Neural cell (in vitro differentiated cells): ENCODE measurements at regions not wholly inside any gene's neighbourhood (a gene's known extent, or its start where the extent isn't known, plus 50 kb on each side); places are given as distances from the start of the nearest gene placed in this dataset.

Source experiments
- H2AFZ ChIP-seq: fragments of 200-600, 300-800 bp; sonication (generic), shearing (Covaris generic); 2 replicates; pipeline ENCODE4 v1.6.0; 2014; ENCODE audit warnings: low read depth, mild to moderate bottlenecking, antibody characterized with exemption, low read length, moderate library complexity
- H3F3A ChIP-seq: fragments of 200-600 bp; shearing (Covaris generic); 2 replicates; pipeline ENCODE4 v1.6.1; 2016; ENCODE audit warnings: mild to moderate bottlenecking, moderate library complexity, mixed read lengths, antibody characterized with exemption, low read length; ENCODE audit not compliant: insufficient read depth, poor library complexity, severe bottlenecking
- H3K27ac ChIP-seq: fragments of 200-600, 300-800 bp; sonication (generic), shearing (Covaris generic); 2 replicates; pipeline ENCODE4 v1.5.1; 2014; ENCODE audit warnings: mild to moderate bottlenecking, low read length, moderate library complexity
- H3K27me3 ChIP-seq: fragments of 300-800, 200-600 bp; sonication (generic), shearing (Covaris generic); 2 replicates; pipeline ENCODE4 v1.6.0; 2014; ENCODE audit warnings: mild to moderate bottlenecking, low read depth, low read length, moderate library complexity; ENCODE audit not compliant: insufficient read depth
- H3K36me3 ChIP-seq: fragments of 300-800, 200-600 bp; sonication (generic), shearing (Covaris generic); 2 replicates; pipeline ENCODE4 v1.5.1; 2014; ENCODE audit warnings: mild to moderate bottlenecking, antibody characterized with exemption, low read length, moderate library complexity; ENCODE audit not compliant: insufficient read depth
- H3K4me2 ChIP-seq: fragments of 300-800, 200-600 bp; sonication (generic), shearing (Covaris generic); 2 replicates; pipeline ENCODE4 v1.6.0; 2014; ENCODE audit warnings: mild to moderate bottlenecking, low read length
- H3K4me3 ChIP-seq: fragments of 300-800, 200-600 bp; sonication (generic), shearing (Covaris generic); 2 replicates; pipeline ENCODE4 v1.5.1; 2014; ENCODE audit warnings: mild to moderate bottlenecking, low read length, moderate library complexity
- H3K79me2 ChIP-seq: fragments of 200-600 bp; shearing (Covaris generic); replicated peaks from 2 replicates; pipeline ENCODE4 v1.6.0; 2014; ENCODE audit warnings: mild to moderate bottlenecking, low read length, moderate library complexity; ENCODE audit not compliant: insufficient read depth
- H3K9ac ChIP-seq: fragments of 300-800, 200-600 bp; sonication (generic), shearing (Covaris generic); 2 replicates; pipeline ENCODE4 v1.6.1; 2016; ENCODE audit warnings: mild to moderate bottlenecking, low read length, mixed read lengths
- H3K9me2 ChIP-seq: fragments of 200-600 bp; shearing (Covaris generic); 2 replicates; pipeline ENCODE4 v1.6.1; 2016; ENCODE audit warnings: mild to moderate bottlenecking, low read length, mixed read lengths; ENCODE audit not compliant: insufficient read depth
- H3K9me3 ChIP-seq: fragments of 200-600, 300-800 bp; sonication (generic), shearing (Covaris generic); 2 replicates; pipeline ENCODE4 v1.6.1; 2016; ENCODE audit warnings: mild to moderate bottlenecking, mixed run types, low read length, moderate library complexity, mixed read lengths
- H4K20me1 ChIP-seq: fragments of 200-600 bp; shearing (Covaris generic); 2 replicates; pipeline ENCODE4 v1.6.1; 2016; ENCODE audit warnings: mild to moderate bottlenecking, mixed run types; ENCODE audit not compliant: insufficient read depth
- EP300 ChIP-seq: fragments of 450-650 bp; conservative IDR thresholded peaks from 2 replicates; pipeline ENCODE4 v1.6.1; 2014; ENCODE audit warnings: antibody characterized with exemption, mild to moderate bottlenecking, moderate library complexity; ENCODE audit not compliant: poor library complexity, severe bottlenecking
- EZH2 ChIP-seq: fragments of 200-600, 300-800 bp; shearing (Covaris generic), sonication (generic); IDR thresholded peaks from 2 replicates; pipeline ENCODE4 v1.6.1; 2014; ENCODE audit warnings: antibody characterized with exemption, low read length, borderline replicate concordance, mild to moderate bottlenecking; ENCODE audit not compliant: insufficient read depth, poor library complexity, severe bottlenecking
- MXI1 ChIP-seq: fragments of 450-650 bp; conservative IDR thresholded peaks from 2 replicates; pipeline ENCODE4 v1.6.1; 2014; ENCODE audit warnings: antibody characterized with exemption, mild to moderate bottlenecking; ENCODE audit not compliant: poor library complexity, severe bottlenecking
- POLR2AphosphoS5 ChIP-seq: IDR thresholded peaks from 2 replicates; pipeline ENCODE4 v1.6.1; 2012
- RAD21 ChIP-seq: fragments of 450-650 bp; conservative IDR thresholded peaks from 2 replicates; pipeline ENCODE4 v1.6.1; 2014; ENCODE audit warnings: antibody characterized with exemption, mild to moderate bottlenecking, moderate library complexity
- SMC3 ChIP-seq: fragments of 450-650 bp; conservative IDR thresholded peaks from 2 replicates; pipeline ENCODE4 v1.6.1; 2014; ENCODE audit warnings: antibody characterized with exemption, mild to moderate bottlenecking, moderate library complexity; ENCODE audit not compliant: poor library complexity
- TAF1 ChIP-seq: IDR thresholded peaks from 2 replicates; pipeline ENCODE4 v1.6.1; 2012; ENCODE audit warnings: low read depth
- TF ChIP-seq, protein P1 (sequence below): IDR thresholded peaks from 2 replicates; pipeline ENCODE4 v1.6.1; 2012; ENCODE audit warnings: borderline replicate concordance
- TF ChIP-seq, protein P2 (sequence below): fragments of 450-650 bp; IDR thresholded peaks from 2 replicates; pipeline ENCODE4 v1.5.1; 2014; ENCODE audit warnings: antibody characterized with exemption, mild to moderate bottlenecking, moderate library complexity; ENCODE audit not compliant: poor library complexity, severe bottlenecking

DNA sequence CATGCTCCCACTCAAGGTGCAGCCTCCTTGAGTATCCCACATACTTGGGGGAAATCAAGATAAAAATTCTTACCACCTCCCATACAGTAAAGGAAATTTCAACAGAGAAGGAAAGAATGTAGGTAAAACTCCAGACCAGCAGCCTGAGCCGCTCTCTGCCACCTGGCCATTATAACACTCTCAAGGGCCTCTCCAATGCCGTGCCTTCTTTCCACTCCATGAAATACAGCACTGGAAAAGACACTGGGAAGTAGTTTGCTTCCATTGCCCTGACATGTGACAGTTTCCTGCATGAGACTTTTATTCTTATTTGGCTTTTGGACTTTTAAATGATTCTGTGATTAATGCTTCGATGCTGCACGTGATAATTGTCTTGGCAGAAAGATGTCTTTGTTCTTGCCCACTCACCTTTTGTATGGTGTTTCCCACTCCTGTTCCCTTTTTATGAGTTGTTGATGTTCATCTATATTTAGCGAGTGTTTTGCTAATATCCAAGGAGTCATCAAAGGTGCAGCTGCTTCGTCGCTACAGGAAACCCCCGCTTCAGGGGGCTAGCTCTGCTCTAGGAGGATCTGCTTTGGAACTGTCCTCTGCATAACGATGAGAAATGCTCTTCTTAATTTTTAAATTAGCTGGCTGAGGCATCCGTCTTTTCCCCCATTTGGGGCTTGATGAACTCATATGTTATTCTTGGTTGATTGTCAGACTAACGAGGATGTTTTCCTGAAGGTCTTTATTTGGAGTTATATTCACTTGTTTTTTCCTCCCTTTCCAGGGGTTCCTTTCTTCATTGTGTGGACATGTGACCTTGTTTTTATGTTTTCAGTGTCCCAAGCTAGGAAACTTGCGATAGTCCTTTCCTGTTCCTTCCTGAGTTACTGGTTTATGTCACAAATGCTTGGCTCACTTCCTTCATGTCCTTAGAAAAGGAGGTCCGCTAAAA, 179.4 kb downstream of the TXNL1 start:
- Histone ChIP-seq H3K4me3 (no peak overlapping the region), H3K79me2 (no peaks in the 10 kb centered on the region), H3K9ac (no peak overlapping the region), H3F3A (no peaks in the 10 kb centered on the region), H3K9me2 (no peaks in the 10 kb centered on the region), H4K20me1 (no peaks in the 10 kb centered on the region), H3K36me3 (no peaks in the 10 kb centered on the region), H3K4me2 (no peak overlapping the region), H3K27me3 (no peaks in the 10 kb centered on the region), H2AFZ (no peak overlapping the region), H3K9me3 (no peaks in the 10 kb centered on the region), H3K27ac (no peak overlapping the region)
- TF ChIP-seq POLR2AphosphoS5: no peak
- TF ChIP-seq TAF1: no peak
- TF ChIP-seq EZH2: no peak
- no peak for TF ChIP-seq MXI1
- TF ChIP-seq EP300: no peak
- TF ChIP-seq SMC3: no peak
- TF ChIP-seq, protein P1, sequence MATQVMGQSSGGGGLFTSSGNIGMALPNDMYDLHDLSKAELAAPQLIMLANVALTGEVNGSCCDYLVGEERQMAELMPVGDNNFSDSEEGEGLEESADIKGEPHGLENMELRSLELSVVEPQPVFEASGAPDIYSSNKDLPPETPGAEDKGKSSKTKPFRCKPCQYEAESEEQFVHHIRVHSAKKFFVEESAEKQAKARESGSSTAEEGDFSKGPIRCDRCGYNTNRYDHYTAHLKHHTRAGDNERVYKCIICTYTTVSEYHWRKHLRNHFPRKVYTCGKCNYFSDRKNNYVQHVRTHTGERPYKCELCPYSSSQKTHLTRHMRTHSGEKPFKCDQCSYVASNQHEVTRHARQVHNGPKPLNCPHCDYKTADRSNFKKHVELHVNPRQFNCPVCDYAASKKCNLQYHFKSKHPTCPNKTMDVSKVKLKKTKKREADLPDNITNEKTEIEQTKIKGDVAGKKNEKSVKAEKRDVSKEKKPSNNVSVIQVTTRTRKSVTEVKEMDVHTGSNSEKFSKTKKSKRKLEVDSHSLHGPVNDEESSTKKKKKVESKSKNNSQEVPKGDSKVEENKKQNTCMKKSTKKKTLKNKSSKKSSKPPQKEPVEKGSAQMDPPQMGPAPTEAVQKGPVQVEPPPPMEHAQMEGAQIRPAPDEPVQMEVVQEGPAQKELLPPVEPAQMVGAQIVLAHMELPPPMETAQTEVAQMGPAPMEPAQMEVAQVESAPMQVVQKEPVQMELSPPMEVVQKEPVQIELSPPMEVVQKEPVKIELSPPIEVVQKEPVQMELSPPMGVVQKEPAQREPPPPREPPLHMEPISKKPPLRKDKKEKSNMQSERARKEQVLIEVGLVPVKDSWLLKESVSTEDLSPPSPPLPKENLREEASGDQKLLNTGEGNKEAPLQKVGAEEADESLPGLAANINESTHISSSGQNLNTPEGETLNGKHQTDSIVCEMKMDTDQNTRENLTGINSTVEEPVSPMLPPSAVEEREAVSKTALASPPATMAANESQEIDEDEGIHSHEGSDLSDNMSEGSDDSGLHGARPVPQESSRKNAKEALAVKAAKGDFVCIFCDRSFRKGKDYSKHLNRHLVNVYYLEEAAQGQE: no peak
- no peak for TF ChIP-seq RAD21
- TF ChIP-seq, protein P2, sequence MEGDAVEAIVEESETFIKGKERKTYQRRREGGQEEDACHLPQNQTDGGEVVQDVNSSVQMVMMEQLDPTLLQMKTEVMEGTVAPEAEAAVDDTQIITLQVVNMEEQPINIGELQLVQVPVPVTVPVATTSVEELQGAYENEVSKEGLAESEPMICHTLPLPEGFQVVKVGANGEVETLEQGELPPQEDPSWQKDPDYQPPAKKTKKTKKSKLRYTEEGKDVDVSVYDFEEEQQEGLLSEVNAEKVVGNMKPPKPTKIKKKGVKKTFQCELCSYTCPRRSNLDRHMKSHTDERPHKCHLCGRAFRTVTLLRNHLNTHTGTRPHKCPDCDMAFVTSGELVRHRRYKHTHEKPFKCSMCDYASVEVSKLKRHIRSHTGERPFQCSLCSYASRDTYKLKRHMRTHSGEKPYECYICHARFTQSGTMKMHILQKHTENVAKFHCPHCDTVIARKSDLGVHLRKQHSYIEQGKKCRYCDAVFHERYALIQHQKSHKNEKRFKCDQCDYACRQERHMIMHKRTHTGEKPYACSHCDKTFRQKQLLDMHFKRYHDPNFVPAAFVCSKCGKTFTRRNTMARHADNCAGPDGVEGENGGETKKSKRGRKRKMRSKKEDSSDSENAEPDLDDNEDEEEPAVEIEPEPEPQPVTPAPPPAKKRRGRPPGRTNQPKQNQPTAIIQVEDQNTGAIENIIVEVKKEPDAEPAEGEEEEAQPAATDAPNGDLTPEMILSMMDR: no peak

DNA sequence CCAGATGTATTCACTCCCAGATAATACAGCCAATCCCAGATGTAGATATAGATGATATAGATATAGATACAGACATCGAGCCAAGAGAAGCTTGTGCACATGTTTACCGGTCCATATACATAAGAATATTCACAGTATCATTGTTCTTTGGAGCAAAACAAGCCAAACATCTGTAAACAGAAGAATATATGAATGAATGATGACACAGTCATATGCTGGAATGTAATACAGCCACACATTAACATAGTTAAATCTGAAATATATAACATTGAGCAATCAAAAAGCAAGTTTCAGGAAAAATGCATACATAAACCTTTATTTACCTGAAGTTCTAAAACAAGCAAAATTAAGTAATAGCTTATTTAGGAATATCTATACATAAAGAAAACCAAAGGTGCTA, 182.5 kb downstream of the TXNL1 start:
- Histone ChIP-seq H3K36me3 (no peaks in the 10 kb centered on the region), H3K4me2 (no peak overlapping the region), H3K4me3 (no peak overlapping the region), H4K20me1 (no peaks in the 10 kb centered on the region), H3F3A (no peaks in the 10 kb centered on the region), H3K9ac (no peak overlapping the region), H3K79me2 (no peaks in the 10 kb centered on the region), H3K27me3 (no peaks in the 10 kb centered on the region), H3K9me2 (no peaks in the 10 kb centered on the region), H2AFZ (no peak overlapping the region), H3K27ac (no peak overlapping the region), H3K9me3 (no peaks in the 10 kb centered on the region)
- TF ChIP-seq TAF1: no peak
